ENCODE measurements at regions not wholly inside any gene's neighbourhood (a gene's known extent, or its start where the extent isn't known, plus 50 kb on each side); places are given as distances from the start of the nearest gene placed in this dataset.

DNA sequence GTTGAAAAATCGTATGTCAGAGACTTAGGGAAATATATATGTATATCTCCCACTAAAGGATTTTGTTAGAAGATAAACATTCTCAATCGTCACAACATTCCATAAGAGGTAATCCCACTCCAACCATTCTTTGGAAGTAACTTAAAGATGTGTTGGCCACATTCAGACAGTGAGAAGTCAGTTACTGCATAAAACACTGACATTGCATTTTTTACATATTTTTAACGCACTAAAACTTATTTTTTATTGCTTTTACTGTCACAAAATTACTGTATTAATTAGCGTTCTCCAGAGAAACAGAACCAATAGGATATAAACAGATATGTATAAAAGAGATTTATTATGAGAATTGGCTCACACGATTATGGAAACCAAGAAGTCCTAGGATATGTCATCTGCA is 74.3 kb upstream of the VGLL2 start:
- no peaks in the 10 kb centered on the region for H3K9me3 ChIP-seq (ENCODE audit: insufficient read depth, low read depth)
- no peaks in the 10 kb centered on the region for H3K9me2 ChIP-seq (ENCODE audit: insufficient read depth)
- H3K4me1 ChIP-seq (replicated peaks; ENCODE audit: insufficient read depth): no peaks in the 10 kb centered on the region
- intact Hi-C loops (cut with micrococcal nuclease; ENCODE audit: unreplicated experiment): no loop called here
- H4K20me1 ChIP-seq (ENCODE audit: insufficient read depth): no peaks in the 10 kb centered on the region
- no peak overlapping the region for H2AFZ ChIP-seq
- ChIA-PET POLR2A (ENCODE audit: unreplicated experiment) (no interaction called here), CTCF (no interaction called here)
- no peaks in the 10 kb centered on the region for H3K36me3 ChIP-seq (ENCODE audit: low read depth)
- H3K79me2 ChIP-seq (ENCODE audit: low read depth): no peaks in the 10 kb centered on the region
- no TSS peak for BruUV-seq (replicated peaks)
- H3F3A ChIP-seq (ENCODE audit: insufficient read depth, low read depth): no peaks in the 10 kb centered on the region
- H3K27me3 ChIP-seq (ENCODE audit: insufficient read depth, low read depth): no peaks in the 10 kb centered on the region
- no peak overlapping the region for H3K4me2 ChIP-seq
- H3K27ac ChIP-seq: no peak overlapping the region
- no peak overlapping the region for H3K4me3 ChIP-seq
- no peak for TF ChIP-seq EZH2 (IDR thresholded peaks at IDR 0.05; ENCODE audit: low read depth)
- TF ChIP-seq, protein P1, sequence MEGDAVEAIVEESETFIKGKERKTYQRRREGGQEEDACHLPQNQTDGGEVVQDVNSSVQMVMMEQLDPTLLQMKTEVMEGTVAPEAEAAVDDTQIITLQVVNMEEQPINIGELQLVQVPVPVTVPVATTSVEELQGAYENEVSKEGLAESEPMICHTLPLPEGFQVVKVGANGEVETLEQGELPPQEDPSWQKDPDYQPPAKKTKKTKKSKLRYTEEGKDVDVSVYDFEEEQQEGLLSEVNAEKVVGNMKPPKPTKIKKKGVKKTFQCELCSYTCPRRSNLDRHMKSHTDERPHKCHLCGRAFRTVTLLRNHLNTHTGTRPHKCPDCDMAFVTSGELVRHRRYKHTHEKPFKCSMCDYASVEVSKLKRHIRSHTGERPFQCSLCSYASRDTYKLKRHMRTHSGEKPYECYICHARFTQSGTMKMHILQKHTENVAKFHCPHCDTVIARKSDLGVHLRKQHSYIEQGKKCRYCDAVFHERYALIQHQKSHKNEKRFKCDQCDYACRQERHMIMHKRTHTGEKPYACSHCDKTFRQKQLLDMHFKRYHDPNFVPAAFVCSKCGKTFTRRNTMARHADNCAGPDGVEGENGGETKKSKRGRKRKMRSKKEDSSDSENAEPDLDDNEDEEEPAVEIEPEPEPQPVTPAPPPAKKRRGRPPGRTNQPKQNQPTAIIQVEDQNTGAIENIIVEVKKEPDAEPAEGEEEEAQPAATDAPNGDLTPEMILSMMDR (conservative IDR thresholded peaks at IDR 0.05): no peak
- no peak for DNase-seq

DNA sequence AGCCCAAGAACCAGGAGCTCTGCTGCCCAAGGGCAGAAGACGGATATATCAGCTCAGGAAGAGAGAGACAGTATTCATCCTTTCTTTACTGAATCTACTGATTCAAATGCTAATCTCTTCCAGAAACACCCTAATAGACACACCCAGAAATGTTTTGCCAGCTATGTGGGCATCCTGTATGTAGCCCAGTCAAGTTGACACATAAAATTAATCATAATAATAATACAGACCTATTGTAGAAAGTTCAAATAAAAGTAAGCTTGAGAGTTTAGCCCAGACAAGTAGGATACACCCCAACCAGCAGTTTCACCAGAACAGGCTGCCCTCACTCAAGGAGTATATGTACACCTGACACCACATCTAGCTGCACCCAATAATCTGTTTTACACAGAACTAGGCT is 73.9 kb upstream of the VGLL2 start:
- H3K27ac ChIP-seq: no peak overlapping the region
- TF ChIP-seq, protein P1 (conservative IDR thresholded peaks at IDR 0.05): no peak
- no peak for TF ChIP-seq EZH2 (IDR thresholded peaks at IDR 0.05; ENCODE audit: low read depth)
- no peaks in the 10 kb centered on the region for H3K4me1 ChIP-seq (replicated peaks; ENCODE audit: insufficient read depth)
- H3K9me3 ChIP-seq (ENCODE audit: insufficient read depth, low read depth): no peaks in the 10 kb centered on the region
- H3K27me3 ChIP-seq (ENCODE audit: insufficient read depth, low read depth): no peaks in the 10 kb centered on the region
- H3F3A ChIP-seq (ENCODE audit: insufficient read depth, low read depth): no peaks in the 10 kb centered on the region
- ChIA-PET CTCF (no interaction called here), POLR2A (ENCODE audit: unreplicated experiment) (no interaction called here)
- no peak overlapping the region for H3K4me2 ChIP-seq
- no TSS peak for BruUV-seq (replicated peaks)
- intact Hi-C loops (cut with micrococcal nuclease; ENCODE audit: unreplicated experiment): no loop called here
- H3K36me3 ChIP-seq (ENCODE audit: low read depth): no peaks in the 10 kb centered on the region
- no peaks in the 10 kb centered on the region for H4K20me1 ChIP-seq (ENCODE audit: insufficient read depth)
- DNase-seq: no peak
- no peaks in the 10 kb centered on the region for H3K79me2 ChIP-seq (ENCODE audit: low read depth)
- H3K9me2 ChIP-seq (ENCODE audit: insufficient read depth): no peaks in the 10 kb centered on the region
- no peak overlapping the region for H2AFZ ChIP-seq
- no peak overlapping the region for H3K4me3 ChIP-seq

DNA sequence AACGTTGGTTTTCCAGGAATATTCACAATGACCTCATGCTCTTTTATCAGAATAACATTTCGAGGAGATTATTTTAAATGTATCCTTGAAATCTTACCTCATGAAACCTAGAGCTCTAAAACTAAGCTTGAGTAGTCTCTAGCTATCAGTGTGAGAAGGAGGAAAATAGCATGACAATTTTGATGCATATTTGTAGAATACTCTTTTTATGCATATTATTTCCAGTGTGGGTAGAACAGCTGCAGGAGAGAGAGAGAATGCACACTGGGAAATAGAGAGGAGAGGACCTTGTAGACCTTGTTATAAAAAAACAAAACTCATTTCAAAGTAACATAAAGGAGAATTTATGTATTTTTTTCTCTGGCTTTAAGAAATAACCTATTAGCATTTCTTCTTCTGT is 71.1 kb upstream of the VGLL2 start:
- no peak overlapping the region for H3K27ac ChIP-seq
- no peak for TF ChIP-seq EZH2 (IDR thresholded peaks at IDR 0.05; ENCODE audit: low read depth)
- TF ChIP-seq, protein P1 (conservative IDR thresholded peaks at IDR 0.05): no peak
- intact Hi-C loops (cut with micrococcal nuclease; ENCODE audit: unreplicated experiment): no loop called here
- no peak overlapping the region for H2AFZ ChIP-seq
- H4K20me1 ChIP-seq (ENCODE audit: insufficient read depth): no peaks in the 10 kb centered on the region
- no peak for DNase-seq
- ChIA-PET POLR2A (ENCODE audit: unreplicated experiment) (no interaction called here), CTCF (no interaction called here)
- H3K36me3 ChIP-seq (ENCODE audit: low read depth): no peaks in the 10 kb centered on the region
- H3F3A ChIP-seq (ENCODE audit: insufficient read depth, low read depth): no peaks in the 10 kb centered on the region
- H3K9me3 ChIP-seq (ENCODE audit: insufficient read depth, low read depth): no peaks in the 10 kb centered on the region
- no peaks in the 10 kb centered on the region for H3K4me1 ChIP-seq (replicated peaks; ENCODE audit: insufficient read depth)
- no TSS peak for BruUV-seq (replicated peaks)
- H3K79me2 ChIP-seq (ENCODE audit: low read depth): no peaks in the 10 kb centered on the region
- H3K4me3 ChIP-seq: no peak overlapping the region
- H3K4me2 ChIP-seq: no peak overlapping the region
- H3K9me2 ChIP-seq (ENCODE audit: insufficient read depth): no peaks in the 10 kb centered on the region
- no peaks in the 10 kb centered on the region for H3K27me3 ChIP-seq (ENCODE audit: insufficient read depth, low read depth)
